GM13976 (cell line): ENCODE measurements at regions not wholly inside any gene's neighbourhood (a gene's known extent, or its start where the extent isn't known, plus 50 kb on each side); places are given as distances from the start of the nearest gene placed in this dataset.

Experiments
- DNase-seq: peaks from one replicate; pipeline ENCODE4 v3.0.0; 2012; ENCODE audit warnings: low spot score
- CTCF ChIP-seq: IDR thresholded peaks from 2 replicates; pipeline ENCODE4 v1.5.1; 2012; ENCODE audit warnings: borderline replicate concordance, mild to moderate bottlenecking; ENCODE audit not compliant: insufficient read depth; ENCODE audit errors: extremely low read depth, missing control alignments, control extremely low read depth
- in situ Hi-C: fragments of 300-500 bp; cut with MboI; formaldehyde crosslinking; loops from one replicate; pipeline ENCODE4 v1.12.0; 2022; ENCODE audit warnings: low sequenced_read_pairs, mixed read lengths, inconsistent platforms; ENCODE audit not compliant: unreplicated experiment

- TF ChIP-seq CTCF = no peak
- in situ Hi-C loops = no loop called here
- no peak for DNase-seq
These were observed 200.1 kb downstream of the MZT1 start for GRCh38 chr13:72527333-72527732.

GRCh38 chr13:72523593-72523992, 203.8 kb downstream of the MZT1 start:
- no peak for TF ChIP-seq CTCF
- no peak for DNase-seq
- in situ Hi-C loops = no loop called here

- in situ Hi-C loops = no loop called here
- no peak for TF ChIP-seq CTCF
These were observed 204.4 kb downstream of the MZT1 start for GRCh38 chr13:72523049-72523448.

GRCh38 chr13:72521940-72522661, 205.3 kb downstream of the MZT1 start:
- in situ Hi-C loops = no loop called here
- no peak for DNase-seq
- no peak for TF ChIP-seq CTCF

More at GRCh38 chr13:72523049-72523448, 204.4 kb downstream of the MZT1 start:
- DNase-seq = no peak

- TF ChIP-seq CTCF = no peak
- DNase-seq = no peak
- in situ Hi-C loops = no loop called here
These were observed 213.3 kb downstream of the MZT1 start for GRCh38 chr13:72514146-72514545.

GRCh38 chr13:72508392-72508791, 219.0 kb downstream of the MZT1 start:
- no peak for DNase-seq
- no peak for TF ChIP-seq CTCF
- in situ Hi-C loops = no loop called here

GRCh38 chr13:72507416-72508199, 219.8 kb downstream of the MZT1 start:
- in situ Hi-C loops = no loop called here
- DNase-seq = no peak
- TF ChIP-seq CTCF = no peak
